ENCODE measurements at regions not wholly inside any gene's neighbourhood (a gene's known extent, or its start where the extent isn't known, plus 50 kb on each side); places are given as distances from the start of the nearest gene placed in this dataset.
A peak's percentile ranks its signal among the peaks of the same experiment; 100 is the strongest.

- DNase-seq (ENCODE audit: low spot score): no peak
- H3K36me3 ChIP-seq: no peaks in the 10 kb centered on the region
- no peak overlapping the region for H3K27ac Mint-ChIP-seq
- no peaks in the 10 kb centered on the region for H3K79me2 ChIP-seq (ENCODE audit: low read depth)
- no peak overlapping the region for H3K27ac ChIP-seq
- peaks cover 6% of the 10 kb centered on the region for H3K27me3 Mint-ChIP-seq (ENCODE audit: insufficient read depth, low read depth)
- TF ChIP-seq EZH2phosphoT487 (IDR thresholded peaks at IDR 0.05) (no peak), EZH2 (IDR thresholded peaks at IDR 0.05) (no peak)
- TF ChIP-seq, protein P1, sequence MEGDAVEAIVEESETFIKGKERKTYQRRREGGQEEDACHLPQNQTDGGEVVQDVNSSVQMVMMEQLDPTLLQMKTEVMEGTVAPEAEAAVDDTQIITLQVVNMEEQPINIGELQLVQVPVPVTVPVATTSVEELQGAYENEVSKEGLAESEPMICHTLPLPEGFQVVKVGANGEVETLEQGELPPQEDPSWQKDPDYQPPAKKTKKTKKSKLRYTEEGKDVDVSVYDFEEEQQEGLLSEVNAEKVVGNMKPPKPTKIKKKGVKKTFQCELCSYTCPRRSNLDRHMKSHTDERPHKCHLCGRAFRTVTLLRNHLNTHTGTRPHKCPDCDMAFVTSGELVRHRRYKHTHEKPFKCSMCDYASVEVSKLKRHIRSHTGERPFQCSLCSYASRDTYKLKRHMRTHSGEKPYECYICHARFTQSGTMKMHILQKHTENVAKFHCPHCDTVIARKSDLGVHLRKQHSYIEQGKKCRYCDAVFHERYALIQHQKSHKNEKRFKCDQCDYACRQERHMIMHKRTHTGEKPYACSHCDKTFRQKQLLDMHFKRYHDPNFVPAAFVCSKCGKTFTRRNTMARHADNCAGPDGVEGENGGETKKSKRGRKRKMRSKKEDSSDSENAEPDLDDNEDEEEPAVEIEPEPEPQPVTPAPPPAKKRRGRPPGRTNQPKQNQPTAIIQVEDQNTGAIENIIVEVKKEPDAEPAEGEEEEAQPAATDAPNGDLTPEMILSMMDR (IDR thresholded peaks at IDR 0.05): no peak
- H3F3A ChIP-seq (ENCODE audit: low read depth): no peaks in the 10 kb centered on the region
- peaks cover 15% of the 10 kb centered on the region for H3K4me1 ChIP-seq
- peaks cover 12% of the 10 kb centered on the region for H3K9me3 Mint-ChIP-seq
- no peak overlapping the region for H3K4me3 Mint-ChIP-seq
- no peak overlapping the region for H3K9ac ChIP-seq
- H2AFZ ChIP-seq (replicated peaks): no peak overlapping the region
- no peaks in the 10 kb centered on the region for H3K4me1 Mint-ChIP-seq
- no peaks in the 10 kb centered on the region for H3K36me3 Mint-ChIP-seq
- H3K4me3 ChIP-seq: no peak overlapping the region
- H3K27me3 ChIP-seq: no peaks in the 10 kb centered on the region
- no peaks in the 10 kb centered on the region for H3K9me3 ChIP-seq (ENCODE audit: low read depth)
- H4K20me1 ChIP-seq (ENCODE audit: low read depth): no peaks in the 10 kb centered on the region
- H3K4me2 ChIP-seq: no peak overlapping the region
Observed at GRCh38 chr10:53491774-53492173, 719.2 kb upstream of the MBL2 start.

GRCh38 chr10:53490553-53490952 lies 718.0 kb upstream of the MBL2 start:
- Histone ChIP-seq H3F3A (ENCODE audit: low read depth) (no peaks in the 10 kb centered on the region), H3K27me3 (no peaks in the 10 kb centered on the region), H3K27ac (no peak overlapping the region), H2AFZ (replicated peaks) (no peak overlapping the region), H3K9me3 (ENCODE audit: low read depth) (no peaks in the 10 kb centered on the region), H3K4me2 (no peak overlapping the region), H3K4me1 (peaks cover 15% of the 10 kb centered on the region), H4K20me1 (ENCODE audit: low read depth) (no peaks in the 10 kb centered on the region), H3K4me3 (no peak overlapping the region), H3K9ac (no peak overlapping the region), H3K79me2 (ENCODE audit: low read depth) (no peaks in the 10 kb centered on the region), H3K36me3 (no peaks in the 10 kb centered on the region)
- H3K9me3 Mint-ChIP-seq: peaks cover 22% of the 10 kb centered on the region
- H3K4me3 Mint-ChIP-seq: no peak overlapping the region
- no peak overlapping the region for H3K27ac Mint-ChIP-seq
- no peak for DNase-seq (ENCODE audit: low spot score)
- H3K4me1 Mint-ChIP-seq: no peaks in the 10 kb centered on the region
- peaks cover 6% of the 10 kb centered on the region for H3K27me3 Mint-ChIP-seq (ENCODE audit: insufficient read depth, low read depth)
- no peak for TF ChIP-seq EZH2 (IDR thresholded peaks at IDR 0.05)
- TF ChIP-seq EZH2phosphoT487 (IDR thresholded peaks at IDR 0.05): no peak
- TF ChIP-seq, protein P1 (IDR thresholded peaks at IDR 0.05): no peak
- no peaks in the 10 kb centered on the region for H3K36me3 Mint-ChIP-seq

DNA sequence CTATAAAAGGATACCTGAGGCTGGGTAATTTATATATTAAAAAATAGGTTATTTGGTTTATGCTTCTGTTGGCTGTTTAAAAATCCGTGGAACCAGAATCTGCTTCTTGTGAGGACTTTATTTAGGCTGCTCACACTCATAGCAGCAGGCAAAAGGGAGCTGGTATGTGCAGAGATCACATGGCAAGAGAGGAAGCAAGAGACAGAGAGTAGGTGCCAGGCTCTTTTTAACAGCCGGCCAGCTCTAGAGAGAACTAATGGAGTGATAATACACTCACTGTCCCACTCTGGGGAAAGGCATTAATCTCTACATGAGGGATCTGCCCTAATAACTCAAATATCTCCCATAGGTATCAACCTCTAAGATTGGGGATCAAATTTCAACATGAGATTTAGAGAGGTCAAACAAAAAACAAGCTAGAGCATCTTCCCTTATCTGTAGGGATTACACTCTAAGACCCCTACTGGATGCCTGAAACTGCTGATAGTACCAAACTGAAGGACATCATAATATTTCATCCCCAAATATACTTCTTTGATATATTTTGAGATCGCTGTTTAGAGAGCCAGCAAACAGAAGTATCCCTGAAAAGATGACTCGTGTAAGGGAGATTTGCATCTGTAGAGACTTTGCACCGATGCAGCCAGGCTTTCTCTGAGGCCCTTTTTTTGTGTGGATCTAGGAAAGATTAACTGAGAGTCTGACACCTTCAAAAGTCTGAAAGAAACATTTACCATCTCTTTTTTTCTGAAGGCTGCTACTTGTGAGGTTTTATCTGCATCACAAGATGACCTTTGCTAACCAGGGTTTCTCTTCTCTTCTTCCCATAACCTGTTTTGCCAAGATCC lies 717.0 kb upstream of the MBL2 start:
- H3K36me3 Mint-ChIP-seq: no peaks in the 10 kb centered on the region
- Histone ChIP-seq H3K9me3 (ENCODE audit: low read depth) (peaks cover 5% of the 10 kb centered on the region), H3K36me3 (no peaks in the 10 kb centered on the region), H3K4me3 (no peak overlapping the region), H3K27ac (no peak overlapping the region), H3K9ac (no peak overlapping the region), H3K4me1 (peaks cover 15% of the 10 kb centered on the region), H3K4me2 (no peak overlapping the region), H3F3A (ENCODE audit: low read depth) (no peaks in the 10 kb centered on the region), H3K79me2 (ENCODE audit: low read depth) (no peaks in the 10 kb centered on the region), H3K27me3 (no peaks in the 10 kb centered on the region), H4K20me1 (ENCODE audit: low read depth) (no peaks in the 10 kb centered on the region), H2AFZ (replicated peaks) (peak overlapping the region; percentile 89)
- no peak for DNase-seq (ENCODE audit: low spot score)
- peaks cover 29% of the 10 kb centered on the region for H3K9me3 Mint-ChIP-seq
- no peak overlapping the region for H3K4me3 Mint-ChIP-seq
- H3K27me3 Mint-ChIP-seq (ENCODE audit: insufficient read depth, low read depth): peaks cover 6% of the 10 kb centered on the region
- H3K4me1 Mint-ChIP-seq: no peaks in the 10 kb centered on the region
- TF ChIP-seq EZH2phosphoT487 (IDR thresholded peaks at IDR 0.05) (no peak), EZH2 (IDR thresholded peaks at IDR 0.05) (no peak)
- TF ChIP-seq, protein P1 (IDR thresholded peaks at IDR 0.05): no peak
- no peak overlapping the region for H3K27ac Mint-ChIP-seq
